ENCODE measurements at regions not wholly inside any gene's neighbourhood (a gene's known extent, or its start where the extent isn't known, plus 50 kb on each side); places are given as distances from the start of the nearest gene placed in this dataset.

GRCh38 chr2:172361840-172362239 is 65.5 kb upstream of the ITGA6 start:
- DNase-seq (ENCODE audit: low read depth): no peak

GRCh38 chr2:172364261-172364660 is 63.1 kb upstream of the ITGA6 start:
- DNase-seq (ENCODE audit: low read depth): no peak

- DNase-seq (ENCODE audit: low read depth): no peak
These were observed 60.7 kb upstream of the ITGA6 start for GRCh38 chr2:172366596-172367150.

- DNase-seq (ENCODE audit: low read depth): no peak
These were observed 56.4 kb upstream of the ITGA6 start for GRCh38 chr2:172370821-172371455.

- DNase-seq (ENCODE audit: low read depth): no peak
These were observed 55.0 kb upstream of the ITGA6 start for GRCh38 chr2:172372436-172372835.

- DNase-seq (ENCODE audit: low read depth): no peak
These were observed 54.3 kb upstream of the ITGA6 start for GRCh38 chr2:172373076-172373475.

- DNase-seq (ENCODE audit: low read depth): no peak
These were observed 53.6 kb upstream of the ITGA6 start for GRCh38 chr2:172373766-172374165.

- no peak for DNase-seq (ENCODE audit: low read depth)
These were observed 52.8 kb upstream of the ITGA6 start for GRCh38 chr2:172374318-172375240.

GRCh38 chr2:172375251-172375650 is 52.1 kb upstream of the ITGA6 start:
- DNase-seq (ENCODE audit: low read depth): no peak

- DNase-seq (ENCODE audit: low read depth): no peak
These were observed 51.4 kb upstream of the ITGA6 start for GRCh38 chr2:172376016-172376415.

GRCh38 chr2:172376505-172377125 is 50.8 kb upstream of the ITGA6 start:
- no peak for DNase-seq (ENCODE audit: low read depth)

GRCh38 chr2:172377408-172377807 is 50.0 kb upstream of the ITGA6 start:
- no peak for DNase-seq (ENCODE audit: low read depth)
